Testis (tissue), 2 donors: ENCODE measurements at regions not wholly inside any gene's neighbourhood (a gene's known extent, or its start where the extent isn't known, plus 50 kb on each side); places are given as distances from the start of the nearest gene placed in this dataset.

Experiments
- POLR2A ChIP-seq: fragments of 450-650 bp; IDR thresholded peaks from one replicate; pipeline ENCODE4 v1.6.1; 2017; ENCODE audit warnings: antibody characterized with exemption, mild to moderate bottlenecking, moderate library complexity
- TF ChIP-seq, protein P1 (sequence below), 3 experiments: fragments of 450-650 bp in 2 of 3; fragments of 200-600 bp in 1 of 3; sonication (generic) in 1 of 3; IDR thresholded peaks; one replicate each; pipeline ENCODE4 v1.5.1; 2016 to 2019; ENCODE audit warnings: antibody characterized with exemption in 3 of 3, mild to moderate bottlenecking in 2 of 3, moderate library complexity in 1 of 3

DNA sequence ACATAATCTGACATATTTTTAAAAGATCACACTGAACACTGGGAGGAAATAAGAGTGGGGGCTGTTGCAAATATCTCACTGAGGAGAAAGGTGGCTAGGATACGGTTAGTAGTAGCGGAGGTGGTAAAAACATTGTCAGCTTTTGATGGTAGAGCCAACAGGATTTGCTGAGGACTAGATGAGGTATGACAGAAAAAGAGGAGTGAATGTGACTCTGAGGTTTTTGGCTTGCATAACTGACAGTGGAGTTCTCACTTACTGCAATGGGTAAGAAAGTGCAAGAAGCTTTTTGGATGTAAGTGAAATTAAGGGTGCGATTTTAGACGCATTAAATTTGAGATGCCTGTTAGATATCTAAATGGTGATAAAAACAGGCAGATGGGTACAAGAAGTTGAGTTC is 102.0 kb upstream of the MBL2 start:
- TF ChIP-seq POLR2A: no peak
- TF ChIP-seq, protein P1, sequence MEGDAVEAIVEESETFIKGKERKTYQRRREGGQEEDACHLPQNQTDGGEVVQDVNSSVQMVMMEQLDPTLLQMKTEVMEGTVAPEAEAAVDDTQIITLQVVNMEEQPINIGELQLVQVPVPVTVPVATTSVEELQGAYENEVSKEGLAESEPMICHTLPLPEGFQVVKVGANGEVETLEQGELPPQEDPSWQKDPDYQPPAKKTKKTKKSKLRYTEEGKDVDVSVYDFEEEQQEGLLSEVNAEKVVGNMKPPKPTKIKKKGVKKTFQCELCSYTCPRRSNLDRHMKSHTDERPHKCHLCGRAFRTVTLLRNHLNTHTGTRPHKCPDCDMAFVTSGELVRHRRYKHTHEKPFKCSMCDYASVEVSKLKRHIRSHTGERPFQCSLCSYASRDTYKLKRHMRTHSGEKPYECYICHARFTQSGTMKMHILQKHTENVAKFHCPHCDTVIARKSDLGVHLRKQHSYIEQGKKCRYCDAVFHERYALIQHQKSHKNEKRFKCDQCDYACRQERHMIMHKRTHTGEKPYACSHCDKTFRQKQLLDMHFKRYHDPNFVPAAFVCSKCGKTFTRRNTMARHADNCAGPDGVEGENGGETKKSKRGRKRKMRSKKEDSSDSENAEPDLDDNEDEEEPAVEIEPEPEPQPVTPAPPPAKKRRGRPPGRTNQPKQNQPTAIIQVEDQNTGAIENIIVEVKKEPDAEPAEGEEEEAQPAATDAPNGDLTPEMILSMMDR (IDR thresholded peaks at IDR 0.05): no peak
